SK-N-SH (cell line): ENCODE measurements at regions not wholly inside any gene's neighbourhood (a gene's known extent, or its start where the extent isn't known, plus 50 kb on each side); places are given as distances from the start of the nearest gene placed in this dataset.

ENCODE experiments used
- CTCF ChIA-PET: fragments of 300-600, 350-600 bp; formaldehyde crosslinking; extraction: SDS; loops from one replicate; lab custom pipeline; 2021; lab: Yijun Ruan, JAX
- POLR2A ChIA-PET: fragments of 350-600 bp; sonication (Branson Sonifier 250); formaldehyde crosslinking; extraction: SDS; loops from one replicate; lab custom pipeline; 2020; ENCODE audit warnings: antibody characterized with exemption, inconsistent platforms; lab: Yijun Ruan, JAX
- DNase-seq: peaks from one replicate; pipeline ENCODE4 v3.0.0; 2012
- H2AFZ ChIP-seq: fragments of 200-600 bp; sonication (generic); 2 replicates; pipeline ENCODE4 v1.8.1; 2016; ENCODE audit warnings: antibody characterized with exemption, mild to moderate bottlenecking, low read depth
- H3F3A ChIP-seq: fragments of 200-600 bp; sonication (generic); replicated peaks from 2 replicates; pipeline ENCODE3; 2016; ENCODE audit warnings: antibody characterized with exemption, mild to moderate bottlenecking; ENCODE audit not compliant: insufficient read depth
- H3K27ac ChIP-seq, 2 experiments: fragments of 200-500 bp in 1 of 2; fragments of 200-600 bp in 1 of 2; sonication (Bioruptor generic) in 1 of 2; sonication (generic), shearing (Covaris generic) in 1 of 2; 2 replicates each; pipeline versions ENCODE4 v1.5.1 to v1.6.1; 2014 to 2016; ENCODE audit warnings: low read depth in 2 of 2, inconsistent platforms in 1 of 2, low read length in 1 of 2, mild to moderate bottlenecking in 1 of 2, mixed read lengths in 1 of 2
- H3K27me3 ChIP-seq: fragments of 200-600 bp; sonication (generic), shearing (Covaris generic); 2 replicates; pipeline ENCODE4 v1.6.1; 2016; ENCODE audit warnings: mixed run types; ENCODE audit not compliant: insufficient read depth
- H3K36me3 ChIP-seq, 2 experiments: fragments of 200-500 bp in 1 of 2; fragments of 200-600 bp in 1 of 2; sonication (Bioruptor generic) in 1 of 2; sonication (generic) in 1 of 2; replicated peaks in 1 of 2; 2 replicates each; pipeline versions ENCODE3 to v1.5.1; 2014 to 2016; ENCODE audit warnings: low read length in 1 of 2, mild to moderate bottlenecking in 1 of 2; ENCODE audit not compliant: insufficient read depth in 2 of 2, control insufficient read depth in 1 of 2
- H3K4me1 ChIP-seq, 2 experiments: fragments of 200-500 bp in 1 of 2; fragments of 200-600 bp in 1 of 2; sonication (Bioruptor generic) in 1 of 2; sonication (generic), shearing (Covaris generic) in 1 of 2; 2 replicates each; pipeline versions ENCODE4 v1.5.1 to v1.6.1; 2014 to 2016; ENCODE audit warnings: low read depth in 1 of 2, low read length in 1 of 2, mixed run types in 1 of 2; ENCODE audit not compliant: insufficient read depth in 2 of 2, control insufficient read depth in 1 of 2
- H3K4me2 ChIP-seq: fragments of 200-600 bp; sonication (generic), shearing (Covaris generic); 2 replicates; pipeline ENCODE4 v1.6.1; 2017; ENCODE audit warnings: mixed run types
- H3K4me3 ChIP-seq, 2 experiments: fragments of 200-500 bp in 1 of 2; fragments of 200-600 bp in 1 of 2; sonication (Bioruptor generic) in 1 of 2; sonication (generic), shearing (Covaris generic) in 1 of 2; 2 replicates each; pipeline versions ENCODE4 v1.5.1 to v1.8.1; 2014 to 2016; ENCODE audit warnings: low read depth in 2 of 2, inconsistent platforms in 1 of 2, low read length in 1 of 2, mild to moderate bottlenecking in 1 of 2, mixed read lengths in 1 of 2, moderate library complexity in 1 of 2
- H3K79me2 ChIP-seq: fragments of 200-600 bp; sonication (generic); 2 replicates; pipeline ENCODE4 v1.8.1; 2017; ENCODE audit warnings: mild to moderate bottlenecking; ENCODE audit not compliant: insufficient read depth
- H3K9ac ChIP-seq: fragments of 200-600 bp; sonication (generic); 2 replicates; pipeline ENCODE4 v1.6.1; 2017; ENCODE audit warnings: mixed run types
- H3K9me2 ChIP-seq: fragments of 200-600 bp; sonication (generic); 2 replicates; pipeline ENCODE4 v1.6.1; 2017; ENCODE audit warnings: mixed run types
- H3K9me3 ChIP-seq: fragments of 200-600 bp; sonication (generic); 2 replicates; pipeline ENCODE4 v1.6.1; 2017; ENCODE audit warnings: mixed run types, mild to moderate bottlenecking, moderate library complexity
- H4K20me1 ChIP-seq: fragments of 200-600 bp; sonication (generic); 2 replicates; pipeline ENCODE4 v1.6.1; 2017; ENCODE audit warnings: mild to moderate bottlenecking, mixed run types; ENCODE audit not compliant: insufficient read depth
- CHD2 ChIP-seq: fragments of 150-350 bp; IDR thresholded peaks from 2 replicates; pipeline ENCODE4 v1.6.1; 2018; ENCODE audit warnings: low read length; ENCODE audit not compliant: partially characterized antibody
- ELF1 ChIP-seq: IDR thresholded peaks from 2 replicates; pipeline ENCODE4 v1.4.0; 2012
- EP300 ChIP-seq, 2 experiments: IDR thresholded peaks; 2 replicates each; pipeline versions ENCODE4 v1.4.0 to v1.6.1; 2012; ENCODE audit warnings: borderline replicate concordance in 1 of 2, low read depth in 1 of 2, low read length in 1 of 2
- EZH2phosphoT487 ChIP-seq: fragments of 200-600 bp; sonication (generic); IDR thresholded peaks from 2 replicates; pipeline ENCODE4 v1.6.1; 2017; ENCODE audit warnings: low read depth, mixed run types, mild to moderate bottlenecking, antibody characterized with exemption, moderate library complexity, borderline replicate concordance
- FOXM1 ChIP-seq: IDR thresholded peaks from 2 replicates; pipeline ENCODE4 v1.4.0; 2012; ENCODE audit warnings: low read depth, mild to moderate bottlenecking
- GABPA ChIP-seq: IDR thresholded peaks from 2 replicates; pipeline ENCODE4 v1.4.0; 2012; ENCODE audit warnings: low read depth, mild to moderate bottlenecking
- GATA2 ChIP-seq: sonication (generic); formaldehyde crosslinking; IDR thresholded peaks from 2 replicates; pipeline ENCODE4 v1.5.0; 2020; ENCODE audit warnings: mild to moderate bottlenecking, missing genetic modification reagents
- JUND ChIP-seq: IDR thresholded peaks from 2 replicates; pipeline ENCODE4 v1.4.0; 2012
- MAX ChIP-seq: IDR thresholded peaks from 2 replicates; pipeline ENCODE4 v1.4.0; 2012; ENCODE audit warnings: low read depth
- MXI1 ChIP-seq: IDR thresholded peaks from 2 replicates; pipeline ENCODE4 v1.6.1; 2012; ENCODE audit warnings: mild to moderate bottlenecking, low read depth, low read length, improper control_type of control experiment
- NRF1 ChIP-seq: IDR thresholded peaks from 2 replicates; pipeline ENCODE4 v1.6.1; 2012; ENCODE audit warnings: low read depth, mild to moderate bottlenecking, low read length
- POLR2AphosphoS5 ChIP-seq: IDR thresholded peaks from 2 replicates; pipeline ENCODE4 v1.6.1; 2012; ENCODE audit warnings: low read depth, low read length
- RAD21 ChIP-seq: IDR thresholded peaks from 2 replicates; pipeline ENCODE4 v1.6.1; 2012; ENCODE audit warnings: mild to moderate bottlenecking, low read length
- RCOR1 ChIP-seq: fragments of 150-350 bp; IDR thresholded peaks from 2 replicates; pipeline ENCODE4 v1.6.1; 2017; ENCODE audit warnings: antibody characterized with exemption, low read length
- RXRA ChIP-seq: IDR thresholded peaks from 2 replicates; pipeline ENCODE4 v1.4.0; 2012; ENCODE audit warnings: low read depth, mild to moderate bottlenecking, borderline replicate concordance
- SIN3A ChIP-seq: IDR thresholded peaks from 2 replicates; pipeline ENCODE4 v1.6.1; 2012; ENCODE audit warnings: low read depth, mild to moderate bottlenecking, low read length, moderate library complexity, borderline replicate concordance
- SMC3 ChIP-seq: IDR thresholded peaks from 2 replicates; pipeline ENCODE4 v1.6.1; 2012; ENCODE audit warnings: low read depth, low read length, improper control_type of control experiment
- TCF12 ChIP-seq: IDR thresholded peaks from 2 replicates; pipeline ENCODE4 v1.4.0; 2012
- TEAD4 ChIP-seq: IDR thresholded peaks from 2 replicates; pipeline ENCODE4 v1.4.0; 2012; ENCODE audit warnings: mild to moderate bottlenecking, borderline replicate concordance; ENCODE audit not compliant: insufficient read depth
- WGBS: methylation state at CpG from one replicate; pipeline ENCODE4 v1.1.6; 2017; ENCODE audit warnings: low lambda C conversion rate; 5-methylcytosine and 5-hydroxymethylcytosine counted together
- TF ChIP-seq, protein P1 (sequence below): fragments of 150-350 bp; IDR thresholded peaks from 2 replicates; pipeline ENCODE4 v1.6.1; 2017; ENCODE audit warnings: antibody characterized with exemption, low read length, low read depth, borderline replicate concordance
- TF ChIP-seq, protein P2 (sequence below): IDR thresholded peaks from 2 replicates; pipeline ENCODE4; 2012

DNA sequence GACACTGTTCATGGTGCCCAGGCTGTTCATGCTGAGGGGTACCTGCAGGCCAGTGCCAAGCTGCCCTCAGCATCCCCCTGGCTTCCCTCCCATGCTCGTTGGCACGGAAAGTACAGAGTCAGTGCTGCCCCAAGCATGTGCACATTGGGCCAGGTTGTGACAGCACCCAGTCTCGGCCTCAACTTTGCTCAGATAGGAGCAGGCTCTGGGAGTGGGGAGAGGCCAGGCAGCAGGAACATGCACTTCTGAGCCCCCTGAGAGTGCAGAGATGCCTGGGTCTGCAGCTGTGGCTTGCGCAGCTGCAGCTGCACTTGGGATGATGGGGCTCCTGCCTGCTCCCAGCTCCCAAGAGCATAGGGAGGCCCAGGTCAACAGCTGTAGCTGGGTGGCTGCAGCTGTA, 966.4 kb upstream of the NCAM2 start:
- Histone ChIP-seq H3K4me1 (no peaks in the 10 kb centered on the region), H3K27me3 (no peaks in the 10 kb centered on the region), H3K27ac (no peak overlapping the region), H3K9me3 (no peaks in the 10 kb centered on the region), H2AFZ (no peak overlapping the region), H3F3A (no peaks in the 10 kb centered on the region), H3K79me2 (no peaks in the 10 kb centered on the region), H3K4me2 (no peak overlapping the region), H4K20me1 (no peaks in the 10 kb centered on the region), H3K4me3 (no peak overlapping the region), H3K36me3 (no peaks in the 10 kb centered on the region), H3K9me2 (no peaks in the 10 kb centered on the region), H3K9ac (no peak overlapping the region)
- WGBS = 17% methylated on average over 2 of the region's 4 CpGs
- DNase-seq = no peak
- CTCF ChIA-PET = interaction anchor here (1.2 kb wide), 1 partner anchor 7 kb away, joined by 3 read pairs; no protein-coding TSS in a partner anchor
- TF ChIP-seq TCF12 (no peak), GABPA (no peak), EP300 (IDR thresholded peaks at IDR 0.05; ENCODE audit: borderline replicate concordance in 1 of 2, low read depth in 1 of 2, low read length in 1 of 2) (no peak), NRF1 (no peak), SIN3A (no peak), RAD21 (no peak), JUND (no peak), GATA2 (CRISPR knock-in tag) (no peak), MXI1 (no peak), EZH2phosphoT487 (no peak), MAX (no peak), TEAD4 (no peak), FOXM1 (no peak), CHD2 (no peak), RCOR1 (no peak), ELF1 (no peak)
- TF ChIP-seq, protein P1, sequence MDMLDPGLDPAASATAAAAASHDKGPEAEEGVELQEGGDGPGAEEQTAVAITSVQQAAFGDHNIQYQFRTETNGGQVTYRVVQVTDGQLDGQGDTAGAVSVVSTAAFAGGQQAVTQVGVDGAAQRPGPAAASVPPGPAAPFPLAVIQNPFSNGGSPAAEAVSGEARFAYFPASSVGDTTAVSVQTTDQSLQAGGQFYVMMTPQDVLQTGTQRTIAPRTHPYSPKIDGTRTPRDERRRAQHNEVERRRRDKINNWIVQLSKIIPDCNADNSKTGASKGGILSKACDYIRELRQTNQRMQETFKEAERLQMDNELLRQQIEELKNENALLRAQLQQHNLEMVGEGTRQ = no peak
- TF ChIP-seq, protein P2, sequence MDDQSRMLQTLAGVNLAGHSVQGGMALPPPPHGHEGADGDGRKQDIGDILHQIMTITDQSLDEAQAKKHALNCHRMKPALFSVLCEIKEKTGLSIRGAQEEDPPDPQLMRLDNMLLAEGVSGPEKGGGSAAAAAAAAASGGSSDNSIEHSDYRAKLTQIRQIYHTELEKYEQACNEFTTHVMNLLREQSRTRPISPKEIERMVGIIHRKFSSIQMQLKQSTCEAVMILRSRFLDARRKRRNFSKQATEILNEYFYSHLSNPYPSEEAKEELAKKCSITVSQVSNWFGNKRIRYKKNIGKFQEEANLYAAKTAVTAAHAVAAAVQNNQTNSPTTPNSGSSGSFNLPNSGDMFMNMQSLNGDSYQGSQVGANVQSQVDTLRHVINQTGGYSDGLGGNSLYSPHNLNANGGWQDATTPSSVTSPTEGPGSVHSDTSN = no peak
- POLR2A ChIA-PET = no interaction called here

DNA sequence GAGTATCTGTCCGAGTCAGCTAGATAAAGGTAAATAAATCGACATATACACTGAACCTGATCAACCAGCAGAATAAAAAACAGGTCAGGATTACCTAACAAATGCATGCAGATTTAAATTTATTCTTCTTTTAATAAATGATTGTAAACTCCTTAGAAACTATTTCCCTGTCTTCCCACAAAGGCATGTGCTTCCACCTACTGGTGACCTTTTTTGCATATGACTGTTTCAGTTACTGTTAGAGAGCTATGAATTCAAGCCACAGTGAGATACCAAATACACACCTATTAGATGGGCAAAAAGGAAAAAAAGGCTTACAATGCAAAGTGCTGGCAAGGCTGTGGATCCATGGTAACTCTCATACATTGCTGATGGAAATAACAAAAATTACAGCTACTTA, 957.4 kb upstream of the NCAM2 start:
- no peaks in the 10 kb centered on the region for H3K27me3 ChIP-seq
- no peak overlapping the region for H3K4me2 ChIP-seq
- no peaks in the 10 kb centered on the region for H4K20me1 ChIP-seq
- H3K79me2 ChIP-seq = no peaks in the 10 kb centered on the region
- TF ChIP-seq RAD21 (peak; percentile 23; the same call in 1 of the 2 replicates), NRF1 (no peak), SMC3 (no peak), FOXM1 (no peak), EP300 (IDR thresholded peaks at IDR 0.05; ENCODE audit: borderline replicate concordance in 1 of 2, low read depth in 1 of 2, low read length in 1 of 2) (no peak), RXRA (no peak), POLR2AphosphoS5 (no peak), MXI1 (no peak)
- no peak overlapping the region for H3K4me3 ChIP-seq
- H3K36me3 ChIP-seq = no peaks in the 10 kb centered on the region
- no peak overlapping the region for H3K27ac ChIP-seq
- DNase-seq = no peak
- 2% methylated on average over 2 of the region's 2 CpGs for WGBS
- no peak overlapping the region for H3K9ac ChIP-seq
- H3K4me1 ChIP-seq = no peaks in the 10 kb centered on the region; a peak in 1 of 4 replicates
- no peaks in the 10 kb centered on the region for H3K9me2 ChIP-seq
- H3K9me3 ChIP-seq = no peaks in the 10 kb centered on the region
- CTCF ChIA-PET = interaction anchor here (0.8 kb wide), 1 partner anchor 28 kb away, joined by 3 read pairs; no protein-coding TSS in a partner anchor
- H3F3A ChIP-seq = no peaks in the 10 kb centered on the region
- no peak overlapping the region for H2AFZ ChIP-seq
- POLR2A ChIA-PET = no interaction called here
